Gastrocnemius medialis (tissue), 4 donors: ENCODE measurements at regions not wholly inside any gene's neighbourhood (a gene's known extent, or its start where the extent isn't known, plus 50 kb on each side); places are given as distances from the start of the nearest gene placed in this dataset.
"Not testable (repeated sequence)": the region's sequence is repeated elsewhere in the genome, so short reads cannot be mapped to it uniquely, and the experiment has no call there.

Source experiments
- ATAC-seq, 2 donors: fragments of 150-250 bp; one replicate each; pipeline ENCODE4 v1.9.1; 2016
- DNase-seq, 2 donors: peaks; one replicate each; pipeline ENCODE4 v3.0.0-alpha.2; 2019
- H3K27ac ChIP-seq, 4 donors: fragments of 200-600 bp; sonication (generic); 1 replicate in 1 of 4; 2 replicates in 3 of 4; pipeline ENCODE4 v1.5.1; 2016 to 2018; ENCODE audit warnings: mild to moderate bottlenecking in 2 of 4, moderate library complexity in 1 of 4
- H3K27me3 ChIP-seq, 3 donors: fragments of 200-600 bp; sonication (generic) in 2 of 3; 1 replicate in 1 of 3; 2 replicates in 2 of 3; pipeline versions ENCODE4 v1.5.1 to v1.6.0; 2016 to 2019; ENCODE audit warnings: mild to moderate bottlenecking in 1 of 3, moderate library complexity in 1 of 3
- H3K36me3 ChIP-seq, 2 donors: fragments of 200-600 bp; sonication (generic) in 1 of 2; one replicate each; pipeline ENCODE4 v1.5.1; 2017 to 2018
- H3K4me1 ChIP-seq, 2 donors: fragments of 200-600 bp; sonication (generic) in 1 of 2; one replicate each; pipeline ENCODE4 v1.5.1; 2016 to 2017; ENCODE audit warnings: mild to moderate bottlenecking in 2 of 2
- H3K4me3 ChIP-seq, 4 donors: fragments of 200-600 bp; sonication (generic) in 3 of 4; 1 replicate in 1 of 4; 2 replicates in 3 of 4; pipeline ENCODE4 v1.5.1; 2016 to 2019; ENCODE audit warnings: mild to moderate bottlenecking in 2 of 4
- H3K9me3 ChIP-seq, 3 donors: fragments of 200-600 bp; sonication (generic) in 2 of 3; 1 replicate in 1 of 3; 2 replicates in 2 of 3; pipeline ENCODE4 v1.5.1; 2016 to 2019
- CTCF ChIP-seq, 5 experiments: fragments of 450-650 bp in 3 of 5; fragments of 200-600 bp in 2 of 5; sonication (generic) in 2 of 5; IDR thresholded peaks in 4 of 5; conservative IDR thresholded peaks in 1 of 5; 1 replicate in 4 of 5; 2 replicates in 1 of 5; pipeline ENCODE4 v1.5.1; 2016 to 2019; ENCODE audit warnings: antibody characterized with exemption in 5 of 5, mild to moderate bottlenecking in 3 of 5, moderate library complexity in 3 of 5
- POLR2A ChIP-seq, 2 donors: fragments of 450-650 bp; IDR thresholded peaks; one replicate each; pipeline ENCODE4 v1.6.1; 2017; ENCODE audit warnings: antibody characterized with exemption in 2 of 2, mild to moderate bottlenecking in 2 of 2, moderate library complexity in 2 of 2
- in situ Hi-C, 4 donors: fragments of 200-750 bp; cut with MboI; loops; one replicate each; pipeline versions ENCODE4 v1.15.0 to v1.8.0; 2017; ENCODE audit warnings: low sequenced_read_pairs in 4 of 4
- intact Hi-C: fragments of 100-400 bp; cut with DNase I; formaldehyde crosslinking; loops from one replicate; pipeline ENCODE4 v1.15.1; 2023; ENCODE audit warnings: low total_unique reads

GRCh38 chr3:95338446-95338845, 1275.6 kb downstream of the NSUN3 start:
- no peaks in the 10 kb centered on the region for H3K4me1 ChIP-seq
- no peak for DNase-seq
- no peaks in the 10 kb centered on the region for H3K36me3 ChIP-seq
- TF ChIP-seq POLR2A (IDR thresholded peaks at IDR 0.05) (no peak), CTCF (IDR thresholded peaks at IDR 0.05 in 4 of 5, conservative IDR thresholded peaks at IDR 0.05 in 1 of 5) (no peak)
- H3K27ac ChIP-seq = no peak overlapping the region
- intact Hi-C loops (no loop called here), in situ Hi-C loops (no loop called here)
- H3K27me3 ChIP-seq = no peaks in the 10 kb centered on the region
- H3K4me3 ChIP-seq = no peak overlapping the region
- H3K9me3 ChIP-seq = no peaks in the 10 kb centered on the region
- ATAC-seq = no peak

- ATAC-seq (no peak), DNase-seq (no peak)
- in situ Hi-C loops (no loop called here), intact Hi-C loops (no loop called here)
- Histone ChIP-seq H3K27me3 (no peaks in the 10 kb centered on the region), H3K4me3 (no peak overlapping the region), H3K9me3 (no peaks in the 10 kb centered on the region), H3K27ac (no peak overlapping the region), H3K36me3 (no peaks in the 10 kb centered on the region), H3K4me1 (no peaks in the 10 kb centered on the region)
- no peak for TF ChIP-seq POLR2A (IDR thresholded peaks at IDR 0.05)
- TF ChIP-seq CTCF (IDR thresholded peaks at IDR 0.05 in 4 of 5, conservative IDR thresholded peaks at IDR 0.05 in 1 of 5) = no peak
Measured at GRCh38 chr3:95341314-95341713, 1278.5 kb downstream of the NSUN3 start.

GRCh38 chr3:95343228-95343627, 1280.4 kb downstream of the NSUN3 start:
- no peaks in the 10 kb centered on the region for H3K27me3 ChIP-seq
- H3K36me3 ChIP-seq = no peaks in the 10 kb centered on the region
- H3K4me1 ChIP-seq = no peaks in the 10 kb centered on the region
- TF ChIP-seq CTCF (IDR thresholded peaks at IDR 0.05 in 4 of 5, conservative IDR thresholded peaks at IDR 0.05 in 1 of 5) (no peak), POLR2A (IDR thresholded peaks at IDR 0.05) (no peak)
- ATAC-seq (no peak), DNase-seq (no peak)
- in situ Hi-C loops = no loop called here
- intact Hi-C loops = no loop called here
- H3K27ac ChIP-seq = no peak overlapping the region
- H3K4me3 ChIP-seq = no peak overlapping the region
- H3K9me3 ChIP-seq = no peaks in the 10 kb centered on the region

GRCh38 chr3:95343767-95344166, 1280.9 kb downstream of the NSUN3 start:
- no peaks in the 10 kb centered on the region for H3K4me1 ChIP-seq
- in situ Hi-C loops (no loop called here), intact Hi-C loops (no loop called here)
- no peak overlapping the region for H3K4me3 ChIP-seq
- TF ChIP-seq CTCF (IDR thresholded peaks at IDR 0.05 in 4 of 5, conservative IDR thresholded peaks at IDR 0.05 in 1 of 5) (no peak), POLR2A (IDR thresholded peaks at IDR 0.05) (no peak)
- H3K36me3 ChIP-seq = no peaks in the 10 kb centered on the region
- no peaks in the 10 kb centered on the region for H3K9me3 ChIP-seq
- DNase-seq (no peak), ATAC-seq (no peak)
- H3K27ac ChIP-seq = no peak overlapping the region
- no peaks in the 10 kb centered on the region for H3K27me3 ChIP-seq

- H3K4me3 ChIP-seq, H3K9me3 ChIP-seq, H3K27ac ChIP-seq, intact Hi-C loops, in situ Hi-C loops, H3K4me1 ChIP-seq, H3K27me3 ChIP-seq, H3K36me3 ChIP-seq, ATAC-seq, DNase-seq: not testable (repeated sequence)
Measured at GRCh38 chr3:95347936-95348335, 1285.1 kb downstream of the NSUN3 start.
